NCI-H524 (cell line): ENCODE measurements at regions not wholly inside any gene's neighbourhood (a gene's known extent, or its start where the extent isn't known, plus 50 kb on each side); places are given as distances from the start of the nearest gene placed in this dataset.
"Not testable (repeated sequence)": the region's sequence is repeated elsewhere in the genome, so short reads cannot be mapped to it uniquely, and the experiment has no call there.

Experiments used
- DNase-seq, 2 experiments: peaks; one replicate each; lab custom pipeline; 2025; lab: John Stamatoyannopoulos, UW

DNA sequence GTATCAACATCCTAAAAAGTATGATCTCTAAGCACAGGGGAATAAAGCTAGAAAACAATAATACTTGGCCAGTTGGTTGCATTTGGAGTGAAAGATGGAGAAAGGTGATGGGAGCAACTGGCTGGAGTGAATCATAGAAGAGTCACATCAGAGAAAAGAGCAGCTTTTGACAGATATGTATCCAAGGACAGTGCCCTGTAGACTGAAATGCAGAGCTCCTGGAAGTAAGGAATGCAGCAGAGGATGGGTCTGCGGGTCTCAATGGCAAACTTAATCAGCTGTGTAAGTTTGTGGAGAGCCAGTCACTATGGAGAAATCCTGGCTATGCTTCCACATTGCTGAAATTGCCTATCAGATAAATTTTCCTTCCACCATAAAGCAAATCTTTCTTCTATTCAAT, 218.1 kb upstream of the PRNP start:
- DNase-seq = no peak

GRCh38 chr20:4465855-4466545, 216.9 kb upstream of the ADRA1D start:
- no peak for DNase-seq

DNA sequence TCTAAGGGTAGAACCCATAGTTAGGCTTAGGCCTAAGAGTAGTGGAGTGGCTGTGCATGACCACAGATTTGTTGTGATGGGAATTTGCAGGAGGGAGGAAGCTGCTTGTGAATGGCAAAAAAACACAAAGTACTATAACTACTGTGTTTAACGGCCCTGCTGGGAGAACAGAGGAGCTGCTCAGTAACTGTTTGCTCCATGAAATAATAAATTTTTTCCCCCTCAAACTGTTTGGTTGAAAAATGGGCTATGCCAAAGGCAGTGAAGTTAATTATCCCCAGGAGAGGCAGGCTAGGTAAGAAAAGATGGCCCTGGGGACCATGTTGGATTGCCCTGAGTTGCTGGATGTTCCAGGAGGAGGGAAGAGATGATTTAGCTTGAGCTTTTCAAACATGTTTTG, 216.1 kb upstream of the ADRA1D start:
- no peak for DNase-seq

DNA sequence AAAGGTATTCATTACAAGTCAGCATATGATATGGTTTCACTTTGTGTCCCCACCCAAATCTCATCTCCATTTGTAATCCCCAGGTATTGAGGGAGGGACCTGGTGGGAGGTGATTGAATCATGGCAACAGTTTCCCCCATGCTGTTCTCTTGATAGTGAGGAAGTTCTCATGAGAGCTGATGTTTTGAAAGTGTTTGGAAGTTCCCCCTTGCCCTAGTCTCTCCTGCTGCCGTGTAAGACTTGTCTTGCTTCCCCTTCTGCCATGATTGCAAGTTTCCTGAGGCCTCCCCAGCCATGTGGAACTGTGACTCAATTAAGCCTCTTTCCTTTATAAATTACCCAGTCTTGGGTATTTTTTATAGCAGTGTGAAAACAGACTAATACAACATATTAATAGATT, 213.7 kb upstream of the ADRA1D start:
- not testable (repeated sequence) for DNase-seq

- no peak for DNase-seq
Measured at GRCh38 chr20:4459081-4459480, 210.0 kb upstream of the ADRA1D start.

DNA sequence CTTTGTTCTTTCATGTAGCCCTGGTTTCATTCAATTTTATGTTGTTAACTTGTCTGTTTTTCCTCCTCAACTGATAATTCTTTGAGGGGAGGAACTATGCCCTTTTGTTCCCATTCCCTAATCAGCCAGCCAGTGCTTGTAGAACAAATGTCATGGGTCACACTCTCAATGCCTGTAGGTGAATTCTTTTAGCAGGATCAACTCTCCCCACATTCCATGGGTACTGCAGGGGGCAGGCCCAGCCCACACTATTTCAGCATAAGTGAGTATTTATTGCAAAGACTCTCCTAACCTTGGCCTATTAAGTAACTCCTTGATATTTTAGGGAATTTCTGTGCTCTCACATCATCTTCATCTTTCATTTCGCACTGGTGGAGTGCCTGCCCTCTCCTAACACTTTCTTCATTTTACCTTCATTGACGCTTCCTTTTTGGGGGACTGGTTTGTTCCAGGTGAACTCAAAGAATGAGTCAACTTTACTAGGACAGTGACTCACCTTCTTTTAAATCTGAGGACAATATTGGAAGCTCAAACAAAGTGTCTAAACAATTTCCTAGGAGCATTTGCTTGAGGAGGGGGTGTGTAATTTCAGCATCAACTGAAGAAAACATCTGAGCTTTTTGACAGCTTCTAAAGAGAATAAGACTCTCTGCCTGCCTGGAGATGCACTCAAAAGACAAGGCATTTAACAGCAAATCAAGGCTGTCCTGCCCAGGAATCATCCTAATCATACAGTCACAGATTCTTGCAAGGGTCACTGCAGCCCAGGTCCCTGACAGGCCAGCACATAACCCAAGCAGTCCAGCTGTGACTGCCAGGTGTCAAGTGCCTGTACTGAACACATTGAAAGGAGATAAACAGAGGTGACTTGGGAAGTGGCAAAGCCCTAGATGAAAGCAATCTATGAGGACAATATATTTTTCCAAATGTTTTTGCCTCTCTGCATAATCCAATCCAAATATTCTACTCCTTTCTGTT, 208.8 kb upstream of the ADRA1D start:
- DNase-seq = no peak

- DNase-seq = no peak
Measured at GRCh38 chr20:4455996-4456395, 206.9 kb upstream of the ADRA1D start.

- no peak for DNase-seq
Measured at GRCh38 chr20:4455301-4455701, 206.2 kb upstream of the ADRA1D start.

GRCh38 chr20:4454111-4454510, 205.0 kb upstream of the ADRA1D start:
- DNase-seq = no peak

GRCh38 chr20:4453359-4453758, 204.3 kb upstream of the ADRA1D start:
- DNase-seq = no peak

DNA sequence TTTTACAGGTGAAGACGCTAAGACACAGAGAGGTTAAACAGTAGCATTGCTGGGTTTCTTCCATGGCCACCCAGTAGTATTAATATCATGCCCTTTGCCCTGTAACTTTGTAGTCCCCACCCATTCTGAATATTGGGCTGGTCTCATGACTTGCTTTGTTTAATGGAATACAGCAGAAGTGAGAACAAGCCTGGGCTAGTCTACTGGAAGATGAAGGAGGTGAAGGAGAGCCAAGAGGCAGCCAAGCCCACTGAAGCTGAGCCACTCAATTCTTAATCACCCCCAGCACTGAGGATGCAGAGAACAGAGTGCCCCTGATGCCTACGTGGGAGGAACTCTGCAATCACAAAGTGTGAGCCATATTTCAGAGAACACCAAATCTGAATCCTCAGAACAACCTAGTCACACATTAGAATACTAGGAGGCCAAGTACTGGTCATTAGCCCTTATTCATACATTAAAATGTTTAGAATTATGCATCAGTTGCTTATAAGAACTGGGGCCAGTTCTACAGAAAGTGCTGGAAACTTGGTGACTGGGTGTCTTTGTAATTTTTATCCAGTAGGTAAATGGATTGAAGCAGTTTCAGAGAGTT, 202.5 kb upstream of the ADRA1D start:
- DNase-seq = no peak

GRCh38 chr20:4449957-4450715, 201.0 kb upstream of the ADRA1D start:
- no peak for DNase-seq

GRCh38 chr20:4445784-4446183, 196.7 kb upstream of the ADRA1D start:
- no peak for DNase-seq

DNA sequence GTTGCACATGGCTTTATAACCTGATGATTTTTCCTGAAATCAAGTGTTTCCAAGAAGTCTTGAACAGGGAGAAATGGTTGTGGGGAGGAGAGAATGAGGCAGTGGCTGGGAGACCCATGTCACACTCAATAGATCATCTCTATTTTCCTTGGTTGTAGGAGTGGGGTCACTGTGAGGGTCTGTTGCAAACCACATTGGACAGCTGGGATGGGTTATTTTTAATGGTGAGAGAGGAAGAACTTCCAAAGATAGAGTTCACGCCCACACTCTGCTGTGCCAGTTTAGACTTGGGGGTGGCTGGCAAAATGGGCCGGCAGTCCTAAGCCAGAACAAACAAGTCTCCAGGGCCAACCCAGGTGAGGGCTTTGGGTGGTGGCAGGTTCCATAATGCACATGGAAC, 196.2 kb upstream of the ADRA1D start:
- no peak for DNase-seq

GRCh38 chr20:4444404-4444803, 195.3 kb upstream of the ADRA1D start:
- no peak for DNase-seq

DNA sequence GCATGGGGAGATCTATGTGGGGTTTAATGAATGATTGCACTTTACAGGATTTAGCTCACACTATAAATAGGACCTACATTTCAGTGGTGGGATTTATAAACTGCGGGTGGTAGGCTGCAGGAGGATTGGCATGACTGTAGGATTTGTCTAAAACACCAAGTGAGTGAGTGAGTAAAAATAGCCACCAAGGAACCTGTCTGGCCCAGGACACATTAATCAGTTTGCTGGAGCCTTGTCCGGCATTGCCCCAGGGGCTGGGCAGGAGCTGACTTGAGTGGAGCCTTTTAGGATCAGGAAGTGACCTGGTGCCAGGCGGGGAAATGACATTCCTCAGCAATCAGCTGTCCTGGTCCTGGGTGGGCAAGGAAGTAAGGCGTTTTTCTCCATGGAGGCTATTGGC, 193.9 kb upstream of the ADRA1D start:
- DNase-seq = no peak

DNA sequence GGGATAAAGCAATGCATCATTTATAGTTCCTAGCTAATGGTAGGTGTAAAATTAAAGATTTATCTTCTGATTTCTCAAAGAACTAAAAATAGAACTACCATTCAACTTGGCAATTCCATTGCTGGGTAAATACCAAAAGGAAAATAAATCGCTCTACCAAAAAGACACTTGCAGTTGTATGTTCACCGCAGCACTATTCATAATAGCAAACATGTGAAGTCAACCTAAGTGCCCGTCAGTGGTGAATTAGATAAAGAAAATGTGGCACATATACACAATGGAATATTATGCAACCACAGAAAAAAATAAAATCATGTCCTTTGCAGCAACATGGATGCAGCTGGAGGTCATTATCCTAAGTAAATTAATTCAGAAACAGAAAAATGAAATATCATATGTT, 192.8 kb upstream of the ADRA1D start:
- DNase-seq = no peak

GRCh38 chr20:4441191-4441590, 192.1 kb upstream of the ADRA1D start:
- no peak for DNase-seq

DNA sequence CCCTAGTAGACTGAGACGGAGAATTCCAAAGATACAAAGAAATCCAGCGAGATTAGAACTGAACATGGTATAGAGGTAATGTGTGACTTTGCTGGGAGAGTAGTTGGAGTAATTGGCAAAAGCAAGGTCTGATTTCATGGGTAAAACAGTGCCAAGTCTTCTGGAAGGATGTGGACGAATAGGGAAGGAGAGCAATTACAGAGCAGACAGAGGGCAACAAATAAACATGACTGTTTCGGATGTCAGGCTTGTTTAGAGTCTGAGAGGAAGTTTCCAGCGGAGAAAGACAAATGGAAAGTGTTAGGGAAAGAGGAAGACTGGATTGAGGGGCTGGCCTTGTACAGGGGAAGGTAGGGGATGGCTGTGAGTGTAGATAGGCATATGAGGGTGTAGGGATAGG, 190.4 kb upstream of the ADRA1D start:
- DNase-seq = no peak

- no peak for DNase-seq
Measured at GRCh38 chr20:4437131-4437530, 188.0 kb upstream of the ADRA1D start.

GRCh38 chr20:4435671-4436455, 186.8 kb upstream of the ADRA1D start:
- DNase-seq = no peak
